ENCODE measurements at regions not wholly inside any gene's neighbourhood (a gene's known extent, or its start where the extent isn't known, plus 50 kb on each side); places are given as distances from the start of the nearest gene placed in this dataset.

DNA sequence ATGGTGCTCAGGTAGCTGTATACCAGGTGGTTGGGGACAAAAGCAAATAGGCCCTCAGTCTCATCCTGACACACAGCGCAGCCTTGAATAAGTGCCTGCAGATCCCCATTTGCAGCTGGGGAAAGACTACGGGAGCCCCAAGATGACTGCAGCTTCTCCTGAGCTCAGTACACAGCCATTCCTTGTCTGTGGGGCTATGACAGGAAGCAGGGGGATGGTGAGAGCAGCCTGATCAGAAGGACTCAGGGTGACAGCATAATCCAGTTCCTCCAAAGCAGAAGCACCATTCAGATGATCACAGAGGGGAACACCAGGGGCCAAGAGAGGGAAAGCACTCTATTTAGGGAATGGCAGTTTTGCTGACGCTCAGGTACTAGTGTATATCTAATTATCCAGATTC lies 104.8 kb upstream of the MOCS1 start:
- intact Hi-C loops (cut with DNase I), result no loop called here
- no peak for DNase-seq

DNA sequence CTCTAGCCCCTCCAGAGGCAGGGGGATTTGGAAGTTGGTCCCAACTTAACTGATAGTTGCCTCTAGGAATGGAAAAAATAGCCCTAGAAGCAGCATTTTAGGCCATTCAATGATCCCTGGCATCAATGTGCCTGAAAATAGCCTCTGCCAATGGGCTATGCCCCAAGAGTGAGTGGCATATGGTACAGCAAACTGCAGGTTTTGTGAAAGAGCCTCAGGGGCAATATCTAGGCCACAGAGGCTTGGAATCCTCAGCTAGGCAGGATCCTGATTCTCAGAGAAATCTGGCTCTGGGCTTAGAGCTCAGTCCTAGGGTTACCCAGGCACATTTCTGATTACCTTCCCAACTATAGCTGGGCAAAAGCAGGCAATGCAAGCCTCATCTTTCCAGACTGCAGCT lies 104.4 kb upstream of the MOCS1 start:
- DNase-seq, result no peak
- intact Hi-C loops (cut with DNase I), result no loop called here

- intact Hi-C loops (cut with DNase I), result no loop called here
- no peak for DNase-seq
Measured at GRCh38 chr6:40037271-40037670, 103.0 kb upstream of the MOCS1 start.

DNA sequence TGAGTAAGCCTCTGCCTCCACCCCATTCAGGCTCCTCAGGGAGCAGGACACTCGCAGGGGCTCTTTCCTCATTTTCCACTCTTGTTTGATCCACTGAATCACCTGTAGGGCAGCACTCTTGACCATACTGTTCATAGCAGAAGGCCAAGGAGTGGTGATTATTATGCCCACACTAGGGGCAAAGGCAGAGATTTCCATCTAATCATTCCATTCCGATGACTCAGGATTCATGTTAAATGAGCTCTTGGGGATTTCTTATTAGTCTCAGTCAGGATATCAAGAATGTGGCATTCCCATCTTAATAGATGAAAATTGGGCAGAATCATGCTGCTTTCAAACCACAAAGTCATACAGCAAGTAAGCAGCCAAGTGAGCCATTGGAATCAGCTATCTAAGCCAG lies 101.9 kb upstream of the MOCS1 start:
- no peak for DNase-seq
- intact Hi-C loops (cut with DNase I), result no loop called here

GRCh38 chr6:40028449-40028848 lies 94.2 kb upstream of the MOCS1 start:
- no peak for DNase-seq
- intact Hi-C loops (cut with DNase I), result no loop called here

- no peak for DNase-seq
- intact Hi-C loops (cut with DNase I), result no loop called here
Measured at GRCh38 chr6:40022867-40023266, 88.6 kb upstream of the MOCS1 start.

DNA sequence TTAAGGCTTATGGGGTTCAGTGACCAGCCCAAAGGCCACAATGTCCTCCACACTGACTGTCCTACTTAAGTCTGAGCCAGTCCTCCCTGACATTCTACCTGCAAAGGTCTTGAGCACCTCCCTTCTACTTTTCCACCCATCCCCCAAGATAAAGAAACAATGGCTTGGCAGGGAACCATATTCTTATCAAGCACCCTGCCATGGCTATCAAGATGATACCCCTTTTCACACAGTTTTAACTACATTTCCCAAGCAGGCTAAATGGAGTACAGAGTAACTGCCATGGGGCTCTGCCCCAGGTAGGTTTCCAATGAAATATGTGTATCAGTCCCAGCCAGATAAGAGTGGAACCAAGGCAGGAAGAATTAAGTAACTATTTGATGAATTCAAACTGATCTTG lies 85.9 kb upstream of the MOCS1 start:
- DNase-seq, result no peak
- intact Hi-C loops (cut with DNase I), result no loop called here

DNA sequence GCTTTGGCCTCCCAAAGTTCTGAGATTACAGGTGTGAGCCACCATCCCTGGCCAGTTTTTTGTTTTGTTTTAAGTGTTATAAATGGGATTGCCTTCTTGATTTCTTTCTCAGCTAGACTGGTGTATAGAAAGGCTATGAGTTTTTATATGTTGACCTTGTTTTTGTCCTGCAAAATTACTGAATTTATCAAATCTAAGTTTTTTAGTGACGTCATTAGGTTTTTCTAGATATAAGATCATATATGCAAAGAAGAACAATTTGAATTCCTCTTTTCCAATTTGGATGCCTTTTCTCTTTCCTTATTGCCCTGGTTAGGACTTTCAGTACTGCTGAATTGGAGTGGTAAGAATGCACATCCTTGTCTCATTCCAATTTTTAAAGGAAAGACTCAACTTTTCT lies 81.3 kb upstream of the MOCS1 start:
- intact Hi-C loops (cut with DNase I), result no loop called here
- no peak for DNase-seq

DNA sequence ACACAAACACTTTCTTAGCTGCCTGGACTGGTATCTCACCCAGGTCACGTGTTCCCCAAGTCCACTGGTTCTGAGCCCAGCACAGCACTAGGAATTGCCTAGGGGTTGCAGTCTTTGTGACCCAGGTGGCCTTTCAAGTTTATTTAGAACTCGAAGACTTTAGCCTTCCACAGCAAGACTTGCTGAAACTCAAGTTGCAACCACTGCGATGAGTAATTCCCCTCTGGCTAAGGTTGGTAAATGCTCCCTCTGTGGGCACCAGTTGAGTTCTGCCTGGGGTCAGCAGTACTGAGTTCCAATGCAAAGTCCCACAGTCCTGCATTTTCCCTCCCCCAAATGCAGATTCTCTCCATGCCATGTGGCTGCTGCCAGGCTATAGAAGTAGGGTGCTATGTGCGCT lies 77.6 kb upstream of the MOCS1 start:
- intact Hi-C loops (cut with DNase I), result no loop called here
- no peak for DNase-seq

GRCh38 chr6:40000964-40001515 lies 66.8 kb upstream of the MOCS1 start:
- intact Hi-C loops (cut with DNase I), result no loop called here
- no peak for DNase-seq

DNA sequence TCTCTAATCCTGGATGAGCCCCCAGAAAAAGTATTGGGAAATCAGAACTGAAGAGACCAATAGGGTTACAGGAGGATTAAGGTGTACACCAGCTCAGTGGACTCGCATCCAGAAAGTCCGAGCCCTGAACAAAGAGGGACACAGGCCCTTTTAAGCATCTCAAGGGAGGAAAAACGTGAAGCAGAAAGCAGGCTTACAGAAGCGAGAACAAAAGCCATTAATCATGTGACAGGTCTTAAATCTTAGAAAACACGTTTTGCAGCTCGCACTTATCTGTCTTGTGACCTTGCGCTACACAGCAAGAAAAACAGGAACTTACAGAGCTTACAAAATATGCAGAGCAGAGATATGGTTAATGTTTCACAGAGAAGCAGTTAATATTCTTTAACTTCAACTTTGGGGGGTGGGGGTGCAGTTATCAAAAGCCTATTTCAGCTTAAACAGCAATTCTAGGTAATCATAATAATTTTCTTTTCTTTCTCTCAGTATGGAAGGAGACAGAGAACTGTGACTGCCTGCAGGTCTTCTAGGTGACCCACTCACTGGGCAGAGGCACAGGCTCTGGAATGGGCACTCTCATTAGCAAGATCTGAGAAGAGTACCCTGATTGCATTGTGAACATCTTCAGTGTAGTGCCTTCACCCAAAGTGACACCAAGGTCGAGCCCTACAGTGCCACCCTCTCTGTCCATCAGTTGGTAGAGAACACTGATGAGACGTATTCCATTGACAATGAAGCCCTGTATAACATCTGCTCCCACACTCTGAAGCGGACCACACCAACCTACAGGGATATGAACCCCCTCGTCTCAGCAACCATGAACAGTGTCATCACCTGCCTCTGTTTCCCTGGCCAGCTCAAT lies 65.0 kb upstream of the MOCS1 start:
- DNase-seq, result no peak
- intact Hi-C loops (cut with DNase I), result no loop called here

DNA sequence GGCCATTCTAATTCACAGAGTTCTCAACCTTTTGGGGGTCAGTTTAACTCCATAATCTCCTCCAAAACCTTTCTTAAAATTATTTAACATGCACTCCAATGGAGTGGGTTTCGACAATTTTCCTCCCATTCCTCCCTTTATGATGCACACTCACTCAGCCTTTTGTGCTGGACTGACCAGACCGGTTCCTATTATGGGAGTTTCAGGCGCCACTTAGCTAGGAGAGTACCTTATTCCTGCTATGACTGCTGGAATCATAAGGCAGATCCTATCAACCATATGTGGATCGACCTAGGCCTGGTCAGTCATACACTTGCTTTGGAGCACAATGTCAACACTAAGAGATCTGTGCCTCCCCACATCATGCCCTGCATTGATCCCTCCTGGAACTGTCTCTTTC lies 63.9 kb upstream of the MOCS1 start:
- intact Hi-C loops (cut with DNase I), result no loop called here
- no peak for DNase-seq

DNA sequence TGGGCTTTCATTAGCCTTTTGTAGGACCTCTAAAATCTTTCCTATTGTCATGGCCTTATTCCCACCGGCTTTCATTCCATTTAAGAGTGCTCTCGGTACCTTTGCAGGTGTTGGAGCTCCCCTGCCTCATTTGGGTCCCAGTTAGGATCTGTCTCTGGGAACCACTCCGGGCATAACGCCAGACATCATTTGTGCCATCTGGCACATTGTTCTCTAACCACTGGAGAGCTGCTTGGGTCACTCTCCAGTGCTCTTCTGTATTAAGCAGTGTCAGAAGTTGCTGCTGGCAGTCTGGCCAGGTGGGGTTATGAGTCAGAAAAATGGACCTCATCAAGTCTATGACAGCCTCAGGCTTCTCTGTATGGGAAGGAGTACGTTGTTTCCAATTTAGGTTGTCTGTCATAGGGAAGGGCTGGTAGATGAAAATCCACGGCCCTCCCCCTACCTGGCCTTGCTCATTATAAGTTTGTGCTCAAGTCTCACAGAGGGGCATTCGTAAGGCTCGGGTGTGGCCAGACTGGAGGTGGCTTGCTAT lies 62.9 kb upstream of the MOCS1 start:
- no peak for DNase-seq
- intact Hi-C loops (cut with DNase I), result no loop called here

DNA sequence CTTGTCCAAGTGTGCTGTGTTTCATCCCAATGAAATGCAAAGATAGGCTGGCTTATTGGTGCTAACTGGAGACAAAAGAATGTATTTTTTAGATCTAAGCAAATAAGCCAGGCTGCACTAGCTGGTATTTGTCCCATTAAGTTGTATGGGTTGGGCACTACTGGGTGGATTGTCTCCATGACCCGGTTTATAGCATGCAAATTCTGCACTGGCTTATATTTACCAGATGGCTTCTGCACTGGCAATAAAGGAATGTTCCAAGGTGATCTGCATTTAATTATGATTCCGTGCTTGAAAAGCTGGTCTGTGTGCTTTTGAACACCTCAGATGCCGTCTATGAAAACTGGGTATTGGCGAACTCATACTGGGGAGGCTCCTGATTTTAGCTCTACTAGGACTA lies 61.4 kb upstream of the MOCS1 start:
- no peak for DNase-seq
- intact Hi-C loops (cut with DNase I), result no loop called here

DNA sequence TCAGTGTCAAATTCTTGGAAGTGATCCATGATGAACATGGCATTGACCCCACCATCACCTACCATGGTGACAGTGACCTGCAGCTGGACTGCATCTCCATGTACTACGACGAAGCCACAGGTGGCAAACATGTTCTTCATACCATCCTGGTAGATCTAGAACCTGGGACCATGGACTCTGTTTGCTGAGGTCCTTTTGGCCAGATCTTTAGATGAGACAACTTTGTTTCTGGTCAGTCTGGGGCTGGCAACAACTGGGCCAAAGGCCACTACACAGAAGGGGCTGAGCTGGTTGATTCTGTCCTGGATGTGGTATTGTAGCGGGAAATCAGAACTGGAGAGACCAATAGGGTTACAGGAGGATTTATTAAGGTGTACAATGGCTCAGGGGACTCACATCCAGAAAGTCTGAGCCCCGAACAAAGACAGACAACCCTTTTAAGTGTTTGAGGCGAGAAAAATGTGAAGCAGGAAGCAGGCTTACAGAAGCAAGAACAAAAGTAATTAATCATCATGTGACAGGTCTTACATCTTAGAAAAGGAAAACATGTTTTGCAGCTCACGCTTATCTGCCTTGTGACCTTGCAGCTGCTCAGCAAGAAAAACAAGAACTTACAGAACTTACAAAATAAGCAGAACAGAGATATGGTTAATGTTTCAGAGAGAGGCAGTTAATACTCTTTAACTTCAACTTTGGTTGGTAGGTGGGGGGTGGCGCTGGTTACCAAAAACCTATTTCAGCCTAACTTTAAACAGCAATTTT lies 58.8 kb upstream of the MOCS1 start:
- no peak for DNase-seq

More for the DNA sequence above, 58.8 kb upstream of the MOCS1 start:
- intact Hi-C loops (cut with DNase I), result no loop called here
